Fibroblast of skin of abdomen (primary cell): ENCODE measurements at regions not wholly inside any gene's neighbourhood (a gene's known extent, or its start where the extent isn't known, plus 50 kb on each side); places are given as distances from the start of the nearest gene placed in this dataset.

Experiments
- DNase-seq: peaks from one replicate; pipeline ENCODE4 v3.0.0-alpha.2; 2013

GRCh38 chr15:31557899-31558298, 231.3 kb downstream of the KLF13 start:
- peak; percentile 26 for DNase-seq

- DNase-seq, result no peak
Measured at GRCh38 chr15:31558840-31559239, 232.2 kb downstream of the KLF13 start.

GRCh38 chr15:31559786-31560185, 233.2 kb downstream of the KLF13 start:
- DNase-seq, result no peak

DNA sequence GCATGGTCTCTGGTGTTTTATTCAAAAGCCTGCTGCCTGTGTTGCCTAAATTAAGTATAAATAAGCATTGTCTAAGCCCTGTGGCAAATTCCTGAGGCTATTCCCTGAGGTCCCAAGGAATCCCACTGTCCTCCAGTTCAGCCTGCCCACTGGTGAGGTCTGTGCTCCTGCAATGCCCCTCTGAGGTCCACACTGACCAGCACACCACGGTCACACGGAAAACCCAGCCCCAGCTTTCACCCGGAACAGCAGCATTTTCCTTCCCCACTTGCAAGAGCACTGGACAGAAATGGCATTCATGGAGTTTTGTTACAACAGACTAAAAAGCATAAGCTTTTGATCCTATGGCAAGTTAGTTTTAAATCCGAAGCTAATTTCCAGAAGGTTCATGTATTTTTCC, 234.0 kb downstream of the KLF13 start:
- DNase-seq, result no peak

DNA sequence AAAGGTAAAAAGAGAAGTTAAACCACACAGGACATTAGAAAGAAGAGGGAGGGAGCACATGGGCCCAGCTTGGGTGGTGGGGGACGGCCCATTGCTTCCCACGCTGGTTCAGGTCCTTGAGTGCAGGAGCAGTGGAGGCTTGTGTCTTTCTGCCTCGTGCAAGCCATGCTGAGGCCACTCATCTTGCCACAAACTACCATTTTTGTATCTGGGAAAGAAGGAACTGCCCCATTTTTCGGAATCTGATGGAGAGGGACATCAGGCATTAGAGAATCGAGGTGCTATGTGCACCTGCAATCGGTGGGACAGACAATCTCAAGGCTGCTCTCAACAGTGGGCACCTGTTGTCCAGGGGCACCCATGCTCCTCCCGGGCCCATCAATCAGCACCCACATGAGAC, 234.5 kb downstream of the KLF13 start:
- DNase-seq, result no peak

DNA sequence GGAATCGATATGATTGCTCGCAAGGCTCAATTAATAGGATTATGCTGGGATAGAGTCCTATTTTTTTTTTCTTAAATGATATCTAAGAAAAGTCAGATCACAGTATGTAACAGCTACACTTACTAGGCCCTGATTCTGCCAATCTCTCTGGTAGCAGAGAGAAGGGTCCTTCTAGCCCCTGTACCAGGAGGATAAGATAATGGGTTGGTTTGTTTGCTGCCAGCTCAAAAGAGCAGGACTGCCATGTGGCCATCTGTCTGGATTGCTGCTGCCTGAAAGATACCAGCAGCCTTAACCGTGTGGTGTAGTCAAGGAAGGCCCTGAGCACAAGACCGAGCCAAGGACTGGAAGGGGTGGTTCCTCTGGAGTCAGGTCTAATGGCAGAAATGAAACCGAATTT, 236.4 kb downstream of the KLF13 start:
- DNase-seq, result no peak

- DNase-seq, result no peak
Measured at GRCh38 chr15:31563421-31563820, 236.8 kb downstream of the KLF13 start.

DNA sequence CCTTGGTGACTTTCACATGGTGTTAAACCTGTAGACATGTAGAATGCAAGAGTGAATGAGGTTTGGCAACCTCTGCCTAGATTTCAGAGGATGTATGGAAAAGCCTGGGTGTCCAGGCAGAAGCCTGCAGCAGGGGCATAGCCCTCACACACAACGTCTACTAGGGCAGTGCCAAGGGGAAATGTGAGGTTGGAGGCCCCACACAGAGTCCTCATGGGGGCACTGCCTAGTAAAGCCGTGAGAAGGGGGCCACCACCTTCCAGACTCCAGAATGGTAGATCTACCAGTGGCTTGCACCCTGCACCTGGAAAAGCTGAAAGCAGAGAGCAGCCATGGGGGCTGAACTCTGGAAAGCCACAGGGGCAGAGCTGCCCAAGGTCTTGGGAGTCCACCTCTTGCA, 241.2 kb downstream of the KLF13 start:
- no peak for DNase-seq

DNA sequence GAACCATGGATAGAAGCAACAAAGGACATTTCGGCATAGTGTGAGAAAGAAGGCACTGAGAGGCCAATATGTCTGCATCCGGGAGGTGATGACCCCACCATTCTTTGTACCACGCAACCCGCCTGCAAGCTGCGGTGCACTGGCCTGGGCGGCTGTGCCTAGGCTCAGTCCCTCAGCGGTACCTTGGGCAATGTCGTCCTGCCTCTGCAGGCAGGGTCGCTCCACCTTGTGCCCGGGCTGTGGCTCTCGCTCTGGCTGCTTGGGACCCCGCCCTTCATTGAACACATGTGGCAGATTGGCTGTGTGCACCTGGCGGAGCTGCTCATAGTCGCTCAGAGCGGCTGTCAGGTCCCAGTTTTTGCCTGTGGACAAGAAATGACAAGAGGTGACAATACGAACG, 243.2 kb downstream of the KLF13 start:
- no peak for DNase-seq

- DNase-seq, result no peak
Measured at GRCh38 chr15:31570591-31570990, 244.0 kb downstream of the KLF13 start.

DNA sequence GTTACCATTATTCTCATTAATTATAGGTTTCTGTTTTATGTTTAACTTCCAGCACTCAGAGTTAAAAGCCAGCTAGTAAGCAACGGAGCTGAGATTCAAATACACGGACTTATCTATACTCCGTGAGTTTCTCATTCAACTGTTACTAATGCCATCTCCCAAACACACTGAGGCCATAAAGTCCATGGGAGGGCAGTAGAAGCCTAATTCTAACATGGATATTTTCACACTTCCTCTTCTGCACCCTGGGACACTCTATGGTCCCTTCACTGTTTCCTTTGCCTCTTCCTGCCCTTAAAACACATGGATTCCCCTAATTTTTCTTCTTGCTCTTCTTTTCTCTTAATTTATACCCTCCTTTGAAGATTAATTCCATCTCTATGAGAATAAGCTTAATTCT, 245.0 kb downstream of the KLF13 start:
- peak; percentile 5 for DNase-seq

DNA sequence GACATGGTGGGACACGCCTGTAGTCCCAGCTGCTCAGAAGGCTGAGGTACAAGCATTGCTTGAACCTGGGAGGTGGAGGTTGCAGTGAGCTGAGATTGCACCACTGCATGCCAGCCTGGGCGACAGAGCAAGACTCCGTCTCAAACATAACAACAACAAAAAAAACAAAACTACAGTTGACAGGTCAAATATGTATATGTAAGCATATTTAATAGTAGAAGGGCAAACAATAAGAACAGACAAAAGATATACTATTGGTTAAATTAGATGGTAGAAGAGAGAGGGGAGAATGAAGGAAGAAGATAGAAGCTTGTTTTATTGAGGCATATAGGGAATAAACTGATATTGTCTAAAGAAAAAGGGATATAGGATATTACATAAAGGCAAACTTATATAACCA, 247.1 kb downstream of the KLF13 start:
- DNase-seq, result no peak

- no peak for DNase-seq
Measured at GRCh38 chr15:31574766-31575165, 248.1 kb downstream of the KLF13 start.

DNA sequence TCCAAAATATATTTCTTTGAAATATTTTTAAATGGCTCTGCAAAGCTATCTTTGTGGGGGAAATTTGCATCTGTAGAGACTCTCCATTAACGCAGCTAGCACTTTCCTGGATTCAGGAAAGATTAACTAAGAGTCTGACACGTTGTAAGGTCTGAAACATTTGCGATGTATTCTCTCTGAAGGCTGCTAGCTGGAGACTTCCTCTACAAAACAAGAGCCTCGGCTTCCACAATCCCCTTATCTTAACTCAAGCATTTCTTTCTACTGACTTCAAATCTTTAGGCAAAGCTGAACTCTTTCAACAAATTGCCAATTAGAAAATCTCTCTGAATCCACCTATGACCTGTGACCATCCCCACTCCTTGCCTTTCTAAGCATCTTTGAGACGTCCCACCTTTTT, 250.5 kb downstream of the KLF13 start:
- no peak for DNase-seq

DNA sequence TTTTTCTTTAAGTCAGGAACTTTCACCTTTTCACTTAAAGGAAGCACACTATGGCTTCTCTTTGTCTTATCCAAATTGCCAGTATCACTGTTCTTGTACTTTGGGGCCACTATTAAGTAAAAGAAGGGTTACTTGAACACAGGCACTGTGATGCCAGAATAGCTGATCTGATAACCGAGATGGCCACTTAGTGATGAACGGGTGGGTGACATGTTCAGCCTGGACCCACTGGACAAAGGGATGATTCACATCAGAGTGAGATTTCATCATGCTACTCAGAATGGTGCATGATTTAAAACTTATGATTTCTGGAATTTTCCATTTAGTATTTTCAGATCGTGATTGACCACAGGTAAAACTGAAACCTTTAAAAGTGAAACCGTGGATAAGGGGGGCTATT, 252.6 kb downstream of the KLF13 start:
- DNase-seq, result no peak

DNA sequence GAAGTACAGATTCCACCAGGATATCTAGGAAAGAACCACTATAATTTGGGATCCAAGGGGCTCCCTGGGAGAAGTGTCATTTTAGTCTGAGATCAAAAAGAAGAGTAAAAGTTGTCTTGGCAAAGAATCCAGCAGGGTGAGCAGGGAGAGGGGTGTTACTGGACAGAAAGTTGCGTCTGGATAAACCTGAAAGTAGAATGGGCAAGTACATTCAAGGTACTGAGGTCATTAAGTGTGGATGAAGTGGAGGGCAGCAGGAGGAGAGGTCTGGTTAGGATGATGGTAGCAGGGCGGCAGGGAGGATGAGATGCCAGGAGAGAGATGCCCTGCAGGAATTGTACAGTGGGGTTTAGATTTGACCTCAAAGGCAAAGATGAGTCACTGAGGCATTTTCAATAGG, 253.3 kb downstream of the KLF13 start:
- DNase-seq, result no peak

DNA sequence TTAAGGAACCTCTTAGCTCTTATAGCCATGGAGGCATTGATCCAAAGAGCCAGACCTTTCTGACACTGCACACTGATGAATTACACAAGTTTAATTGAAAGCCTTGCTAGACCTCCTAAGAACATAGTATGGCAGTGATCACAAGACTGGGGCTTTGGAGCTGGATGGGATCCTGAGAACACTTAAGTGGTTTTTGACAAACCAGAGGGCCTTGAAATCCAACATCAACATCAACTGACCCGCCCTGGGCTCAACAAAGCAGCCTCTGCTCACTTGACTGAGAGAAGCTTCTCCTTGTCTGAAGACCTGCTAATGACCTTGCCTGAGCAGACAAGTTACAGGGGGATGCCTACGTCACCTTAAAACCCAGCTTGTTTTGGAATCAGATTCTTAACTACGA, 257.6 kb downstream of the KLF13 start:
- DNase-seq, result no peak

DNA sequence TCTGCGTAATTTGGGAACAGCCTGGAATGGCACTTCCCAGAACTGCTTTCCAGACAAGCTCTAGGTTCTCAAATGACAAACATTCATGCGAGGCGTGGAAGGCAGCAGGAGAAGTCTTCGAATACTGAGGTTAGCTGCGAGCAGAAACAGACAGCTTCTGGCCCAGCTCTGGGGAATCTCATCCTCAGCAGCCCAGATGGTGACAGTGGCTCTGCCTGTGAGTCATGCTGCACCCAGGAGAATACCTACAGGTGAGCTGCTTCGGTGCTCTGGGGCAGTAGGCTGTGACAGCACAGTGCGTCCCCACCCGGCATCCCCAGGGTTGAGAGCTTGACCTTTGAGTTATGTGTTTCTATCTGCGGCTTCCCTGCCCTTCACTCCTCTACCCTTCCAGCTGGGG, 258.6 kb downstream of the KLF13 start:
- DNase-seq, result no peak

DNA sequence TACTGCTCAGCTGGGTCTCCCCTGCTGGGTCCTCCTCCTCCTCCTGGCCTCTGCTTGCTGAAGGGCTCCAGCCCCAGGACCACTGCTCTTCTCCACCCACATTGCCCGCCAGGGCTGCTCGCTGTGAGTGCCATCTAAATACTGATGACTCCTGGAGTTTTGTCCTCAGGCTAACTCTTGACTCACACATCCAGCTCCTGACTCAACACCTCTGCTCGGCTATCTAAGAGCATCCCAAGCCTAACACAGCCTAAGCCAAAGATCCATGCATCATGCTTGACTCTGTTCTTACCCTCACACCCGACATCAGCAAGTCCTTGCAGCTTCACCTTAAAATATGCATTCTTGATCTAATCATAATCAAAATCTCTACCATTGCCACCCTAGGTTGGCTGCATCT, 260.2 kb downstream of the KLF13 start:
- DNase-seq, result no peak

- no peak for DNase-seq
Measured at GRCh38 chr15:31587583-31587982, 260.9 kb downstream of the KLF13 start.

- peak; percentile 41 for DNase-seq
Measured at GRCh38 chr15:31590609-31591008, 264.0 kb downstream of the KLF13 start.

GRCh38 chr15:31591908-31592307, 265.3 kb downstream of the KLF13 start:
- DNase-seq, result no peak

DNA sequence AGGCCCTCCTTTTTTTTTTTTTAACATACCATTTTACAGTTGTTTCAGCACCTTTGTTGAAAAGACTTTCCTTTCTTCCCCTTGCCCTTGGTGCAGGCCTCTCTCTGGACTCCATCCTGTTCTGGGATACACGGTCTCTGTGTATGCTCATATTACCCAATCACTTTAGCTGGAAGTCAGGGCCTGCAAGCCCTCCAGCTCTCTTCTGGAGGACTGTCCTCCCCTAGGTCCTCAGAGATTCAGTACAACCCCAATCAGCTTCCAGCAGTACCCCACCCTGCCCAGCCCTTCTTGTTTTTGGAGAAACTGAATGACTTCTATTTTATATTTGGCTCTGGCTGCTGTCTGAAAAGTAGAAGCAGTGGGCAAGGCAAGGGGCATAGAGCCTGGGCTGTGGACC, 270.8 kb downstream of the KLF13 start:
- no peak for DNase-seq

DNA sequence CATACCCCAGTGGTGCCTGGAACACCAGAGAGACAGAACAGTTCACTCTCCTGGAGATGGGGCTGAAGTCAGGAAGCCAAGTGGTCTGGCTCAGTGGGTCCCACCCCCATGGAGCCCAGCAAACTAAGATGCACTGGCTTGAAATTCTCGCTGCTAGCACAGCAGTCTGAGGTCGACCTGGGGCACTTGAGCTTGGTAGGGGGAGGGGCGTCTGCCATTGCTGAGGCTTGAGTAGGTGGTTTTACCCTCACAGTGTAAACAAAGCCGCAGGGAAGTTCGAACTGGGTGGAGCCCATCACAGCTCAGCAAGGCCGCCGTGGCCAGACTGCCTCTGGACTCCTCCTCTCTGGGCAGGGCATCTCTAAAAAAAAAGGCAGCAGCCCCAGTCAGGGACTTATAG, 272.0 kb downstream of the KLF13 start:
- DNase-seq, result no peak

DNA sequence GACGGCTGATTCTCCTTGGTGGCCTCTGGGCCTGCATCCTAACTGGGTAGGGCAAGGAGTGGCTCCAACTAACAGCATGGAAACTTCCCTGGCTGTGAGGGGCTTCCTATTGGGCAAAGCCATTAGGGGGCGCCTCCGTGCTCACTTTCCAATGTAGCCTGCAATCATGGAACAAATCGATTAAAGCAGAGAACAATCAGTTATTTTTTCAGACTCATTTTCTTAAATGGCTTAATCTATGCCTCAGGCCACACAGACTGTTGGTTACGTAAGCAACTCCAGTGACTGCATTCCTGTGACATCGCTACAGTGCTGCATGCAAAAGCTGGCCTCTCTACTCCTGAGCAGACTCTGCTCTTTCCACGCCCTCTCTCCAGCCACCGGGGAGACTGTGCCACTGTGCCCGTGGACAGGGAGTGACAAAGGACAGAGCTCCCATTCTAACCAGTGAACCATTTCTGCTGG, 278.9 kb downstream of the KLF13 start:
- DNase-seq, result peak; percentile 53

GRCh38 chr15:31606194-31606669, 279.6 kb downstream of the KLF13 start:
- peak; percentile 75 for DNase-seq
